ENCODE measurements at regions not wholly inside any gene's neighbourhood (a gene's known extent, or its start where the extent isn't known, plus 50 kb on each side); places are given as distances from the start of the nearest gene placed in this dataset.

GRCh38 chr13:76329004-76329403 lies 557.2 kb downstream of the KCTD12 start:
- TF ChIP-seq CTCF (IDR thresholded peaks at IDR 0.05; ENCODE audit: insufficient read depth, low read length) (no peak), POLR2AphosphoS5 (IDR thresholded peaks at IDR 0.05; ENCODE audit: low read depth) (no peak), REST (IDR thresholded peaks at IDR 0.05; ENCODE audit: insufficient replicate concordance, low read depth) (no peak)
